Peyer's patch (tissue), 4 donors: ENCODE measurements at regions not wholly inside any gene's neighbourhood (a gene's known extent, or its start where the extent isn't known, plus 50 kb on each side); places are given as distances from the start of the nearest gene placed in this dataset.

Source experiments
- POLR2A ChIP-seq, 2 donors: fragments of 450-650 bp; IDR thresholded peaks; one replicate each; pipeline ENCODE4 v1.5.1; 2017; ENCODE audit warnings: antibody characterized with exemption in 2 of 2, mild to moderate bottlenecking in 2 of 2, moderate library complexity in 2 of 2
- TF ChIP-seq, protein P1 (sequence below), 6 experiments: fragments of 450-650 bp in 4 of 6; fragments of 200-600 bp in 2 of 6; sonication (generic) in 1 of 6; IDR thresholded peaks; one replicate each; pipeline ENCODE4 v1.5.1; 2017 to 2019; ENCODE audit warnings: antibody characterized with exemption in 6 of 6, mild to moderate bottlenecking in 3 of 6, moderate library complexity in 1 of 6

DNA sequence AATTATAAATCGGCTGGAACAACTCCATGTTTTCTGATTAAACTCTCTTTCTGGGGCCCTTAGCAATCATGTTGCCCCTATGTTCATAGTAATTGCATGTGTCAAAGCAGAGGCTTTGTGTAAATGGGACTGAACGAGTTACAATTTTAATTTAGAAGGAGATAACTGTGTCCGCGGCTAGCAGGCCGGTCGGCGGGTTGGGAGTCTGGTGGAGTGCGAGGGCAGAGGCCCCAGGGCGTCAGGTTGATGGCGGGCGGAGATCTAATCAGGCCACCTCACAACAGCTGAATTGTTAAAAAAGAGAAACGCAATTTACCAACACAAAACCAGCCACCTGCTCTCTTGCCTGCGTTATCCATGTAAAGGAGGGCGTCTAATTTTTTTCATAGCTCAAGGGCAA, 134.9 kb upstream of the LPCAT1 start:
- TF ChIP-seq, protein P1, sequence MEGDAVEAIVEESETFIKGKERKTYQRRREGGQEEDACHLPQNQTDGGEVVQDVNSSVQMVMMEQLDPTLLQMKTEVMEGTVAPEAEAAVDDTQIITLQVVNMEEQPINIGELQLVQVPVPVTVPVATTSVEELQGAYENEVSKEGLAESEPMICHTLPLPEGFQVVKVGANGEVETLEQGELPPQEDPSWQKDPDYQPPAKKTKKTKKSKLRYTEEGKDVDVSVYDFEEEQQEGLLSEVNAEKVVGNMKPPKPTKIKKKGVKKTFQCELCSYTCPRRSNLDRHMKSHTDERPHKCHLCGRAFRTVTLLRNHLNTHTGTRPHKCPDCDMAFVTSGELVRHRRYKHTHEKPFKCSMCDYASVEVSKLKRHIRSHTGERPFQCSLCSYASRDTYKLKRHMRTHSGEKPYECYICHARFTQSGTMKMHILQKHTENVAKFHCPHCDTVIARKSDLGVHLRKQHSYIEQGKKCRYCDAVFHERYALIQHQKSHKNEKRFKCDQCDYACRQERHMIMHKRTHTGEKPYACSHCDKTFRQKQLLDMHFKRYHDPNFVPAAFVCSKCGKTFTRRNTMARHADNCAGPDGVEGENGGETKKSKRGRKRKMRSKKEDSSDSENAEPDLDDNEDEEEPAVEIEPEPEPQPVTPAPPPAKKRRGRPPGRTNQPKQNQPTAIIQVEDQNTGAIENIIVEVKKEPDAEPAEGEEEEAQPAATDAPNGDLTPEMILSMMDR (IDR thresholded peaks at IDR 0.05) = no peak
- no peak for TF ChIP-seq POLR2A (IDR thresholded peaks at IDR 0.05)
